Body of pancreas (tissue), 4 donors: ENCODE measurements at regions not wholly inside any gene's neighbourhood (a gene's known extent, or its start where the extent isn't known, plus 50 kb on each side); places are given as distances from the start of the nearest gene placed in this dataset.

ENCODE experiments used
- ATAC-seq: fragments of 150-250 bp; one replicate; pipeline ENCODE4 v1.9.1; 2016
- DNase-seq, 4 donors: peaks; one replicate each; pipeline ENCODE4 v3.0.0-alpha.2; 2019
- H3K27ac ChIP-seq, 4 donors: fragments of 200-600 bp; sonication (generic); 1 replicate in 3 of 4; 2 replicates in 1 of 4; pipeline versions ENCODE4 v1.5.1 to v1.6.1; 2016 to 2019; ENCODE audit warnings: mild to moderate bottlenecking in 1 of 4, mixed read lengths in 1 of 4, moderate library complexity in 1 of 4
- H3K27me3 ChIP-seq, 2 donors: fragments of 200-600 bp; sonication (generic); one replicate each; pipeline ENCODE4 v1.6.0; 2016; ENCODE audit warnings: mild to moderate bottlenecking in 1 of 2
- H3K36me3 ChIP-seq, 2 donors: fragments of 200-600 bp; sonication (generic); replicated peaks in 1 of 2; 2 replicates each; pipeline ENCODE4 v1.5.1; 2016; ENCODE audit warnings: low read depth in 2 of 2; ENCODE audit not compliant: insufficient read depth in 1 of 2
- H3K4me1 ChIP-seq: fragments of 200-600 bp; sonication (generic); one replicate; pipeline ENCODE4 v1.6.0; 2016
- H3K4me3 ChIP-seq, 2 donors: fragments of 200-600 bp; sonication (generic); 1 replicate in 1 of 2; 2 replicates in 1 of 2; pipeline ENCODE4 v1.5.1; 2016 to 2019
- H3K9me3 ChIP-seq, 3 donors: fragments of 200-600 bp; sonication (generic); 1 replicate in 2 of 3; 2 replicates in 1 of 3; pipeline ENCODE4 v1.5.1; 2016
- POLR2A ChIP-seq, 3 donors: fragments of 450-650 bp; IDR thresholded peaks; one replicate each; pipeline ENCODE4 v1.6.1; 2016; ENCODE audit warnings: antibody characterized with exemption in 3 of 3, mild to moderate bottlenecking in 2 of 3
- WGBS, 2 donors: methylation state at CpG; one replicate each; pipeline ENCODE4 v1.1.5; 2017; 5-methylcytosine and 5-hydroxymethylcytosine counted together
- intact Hi-C: fragments of 100-400 bp; cut with DNase I; formaldehyde crosslinking; loops from one replicate; pipeline ENCODE4 v1.15.1; 2023
- TF ChIP-seq, protein P1 (sequence below), 7 experiments: fragments of 450-650 bp in 4 of 7; fragments of 200-600 bp in 3 of 7; sonication (generic) in 3 of 7; IDR thresholded peaks; one replicate each; pipeline ENCODE4 v1.5.1; 2016 to 2019; ENCODE audit warnings: antibody characterized with exemption in 7 of 7

DNA sequence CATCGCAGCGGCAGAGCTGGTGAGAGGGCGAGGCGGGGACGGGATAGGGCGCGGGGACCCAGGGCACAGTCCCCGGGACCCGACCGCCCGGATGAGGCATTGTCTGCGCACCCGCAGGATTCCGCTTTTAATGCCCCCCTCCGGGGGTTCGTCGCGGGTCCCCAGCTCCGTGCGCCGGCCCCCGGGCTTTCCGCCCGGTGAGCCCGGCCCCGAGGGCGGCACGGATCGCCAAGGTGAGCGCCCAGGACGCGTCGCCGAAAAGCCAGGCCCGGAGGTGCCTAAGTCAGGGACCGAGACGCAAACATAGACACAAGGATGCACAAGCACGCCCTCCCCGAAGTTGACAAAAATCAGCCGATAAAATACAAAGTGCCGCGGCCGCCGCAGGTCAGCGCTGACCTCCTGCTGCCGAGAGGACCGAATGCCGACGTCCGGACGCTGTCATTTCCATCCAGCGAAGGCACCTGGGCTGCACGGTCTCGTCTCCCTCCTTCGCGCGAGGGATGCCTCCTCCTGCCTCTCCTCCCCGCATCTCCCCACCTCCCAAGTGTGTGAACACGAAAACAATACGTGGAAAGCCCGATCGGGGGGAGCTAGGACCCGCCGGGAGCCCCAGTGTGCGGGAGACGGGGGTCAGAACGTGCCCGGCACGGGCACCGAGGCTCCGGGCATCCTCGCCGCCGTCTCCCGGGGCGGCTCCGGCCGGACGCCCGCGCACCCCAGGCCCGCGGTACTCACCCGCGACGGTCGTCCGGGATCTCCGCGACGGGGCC lies 101.1 kb upstream of the SOD1 start:
- WGBS, 2 donors = 0% methylated on average over 2 to 69 of the region's 91 CpGs
- intact Hi-C loops = no loop called here
- Histone ChIP-seq H3K36me3 (no peaks in the 10 kb centered on the region), H3K4me1 (peaks cover 24% of the 10 kb centered on the region), H3K4me3 (peak overlapping the region in 1 of 2 donors; percentile 15), H3K27me3 (peaks cover 0 to 8% of the 10 kb centered on the region in 2 donors), H3K27ac (no peak overlapping the region), H3K9me3 (no peaks in the 10 kb centered on the region)
- DNase-seq (peak in 2 of 4 donors; percentile 13 to 17), ATAC-seq (no peak)
- no peak for TF ChIP-seq POLR2A (IDR thresholded peaks at IDR 0.05)
- TF ChIP-seq, protein P1, sequence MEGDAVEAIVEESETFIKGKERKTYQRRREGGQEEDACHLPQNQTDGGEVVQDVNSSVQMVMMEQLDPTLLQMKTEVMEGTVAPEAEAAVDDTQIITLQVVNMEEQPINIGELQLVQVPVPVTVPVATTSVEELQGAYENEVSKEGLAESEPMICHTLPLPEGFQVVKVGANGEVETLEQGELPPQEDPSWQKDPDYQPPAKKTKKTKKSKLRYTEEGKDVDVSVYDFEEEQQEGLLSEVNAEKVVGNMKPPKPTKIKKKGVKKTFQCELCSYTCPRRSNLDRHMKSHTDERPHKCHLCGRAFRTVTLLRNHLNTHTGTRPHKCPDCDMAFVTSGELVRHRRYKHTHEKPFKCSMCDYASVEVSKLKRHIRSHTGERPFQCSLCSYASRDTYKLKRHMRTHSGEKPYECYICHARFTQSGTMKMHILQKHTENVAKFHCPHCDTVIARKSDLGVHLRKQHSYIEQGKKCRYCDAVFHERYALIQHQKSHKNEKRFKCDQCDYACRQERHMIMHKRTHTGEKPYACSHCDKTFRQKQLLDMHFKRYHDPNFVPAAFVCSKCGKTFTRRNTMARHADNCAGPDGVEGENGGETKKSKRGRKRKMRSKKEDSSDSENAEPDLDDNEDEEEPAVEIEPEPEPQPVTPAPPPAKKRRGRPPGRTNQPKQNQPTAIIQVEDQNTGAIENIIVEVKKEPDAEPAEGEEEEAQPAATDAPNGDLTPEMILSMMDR (IDR thresholded peaks at IDR 0.05) = no peak

DNA sequence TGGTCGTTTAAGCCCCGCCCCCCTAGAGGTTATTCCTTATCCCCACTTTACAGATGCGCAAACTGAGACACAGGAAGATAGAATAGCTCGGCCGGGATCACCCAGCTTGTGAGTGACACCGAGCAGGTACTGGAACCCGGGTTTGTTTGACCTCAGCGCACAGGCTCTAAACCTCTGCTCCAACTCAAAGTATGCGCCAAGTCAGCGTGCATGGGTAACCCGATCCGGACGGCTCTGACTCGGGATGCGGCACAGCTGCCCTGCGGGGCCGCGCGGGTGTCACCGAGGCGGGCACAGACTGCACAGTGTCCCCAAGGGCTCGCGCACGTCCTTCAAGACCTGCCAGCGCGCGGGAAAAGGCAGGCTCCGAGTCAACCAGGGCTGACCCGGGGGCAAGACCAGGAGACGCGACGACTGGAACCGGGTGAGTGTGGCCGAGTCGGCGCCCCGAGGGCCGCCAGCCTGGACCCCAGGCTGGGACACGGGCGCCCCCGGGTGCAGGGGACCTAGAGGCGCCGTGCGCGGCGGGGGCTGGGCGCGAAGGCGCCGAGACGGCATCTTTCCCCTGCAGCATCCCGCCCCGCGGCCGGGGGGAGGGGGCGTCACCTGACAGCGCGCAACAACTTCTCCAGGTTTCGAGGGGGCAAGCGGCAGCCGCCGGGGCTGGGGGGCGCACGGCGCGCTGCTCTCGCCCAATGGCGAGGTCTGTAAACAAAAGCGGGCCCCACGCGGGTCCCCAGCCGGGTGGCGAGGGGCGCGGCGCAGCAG lies 101.9 kb upstream of the SOD1 start:
- intact Hi-C loops = no loop called here
- Histone ChIP-seq H3K4me3 (no peak overlapping the region), H3K27me3 (peaks cover 0 to 8% of the 10 kb centered on the region in 2 donors), H3K4me1 (peaks cover 24% of the 10 kb centered on the region), H3K36me3 (no peaks in the 10 kb centered on the region), H3K9me3 (no peaks in the 10 kb centered on the region), H3K27ac (no peak overlapping the region)
- ATAC-seq (no peak), DNase-seq (no peak)
- 2 to 21% methylated on average over 3 to 75 of the region's 76 CpGs for WGBS, 2 donors
- TF ChIP-seq POLR2A (IDR thresholded peaks at IDR 0.05) = no peak
- TF ChIP-seq, protein P1 (IDR thresholded peaks at IDR 0.05) = no peak

DNA sequence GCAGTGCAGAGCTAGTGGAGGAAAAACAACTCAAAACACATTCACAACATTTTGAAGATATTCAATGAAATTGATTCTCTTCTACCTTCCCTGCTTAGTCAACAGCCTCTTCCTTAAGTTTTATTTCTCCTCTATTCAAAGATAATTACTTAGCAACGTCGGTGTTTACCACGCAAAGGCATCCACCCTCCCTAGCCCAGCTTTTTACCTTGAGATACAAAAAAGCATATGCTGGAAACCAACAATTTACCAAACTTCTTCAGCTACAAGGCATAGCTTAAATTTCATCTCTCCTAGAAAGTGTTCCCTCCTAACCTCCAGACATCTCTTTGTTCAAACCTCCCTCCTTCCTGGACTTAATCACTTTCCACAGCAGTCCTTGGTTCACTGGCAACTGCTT lies 102.8 kb upstream of the SOD1 start:
- Histone ChIP-seq H3K4me1 (peaks cover 24% of the 10 kb centered on the region), H3K27ac (no peak overlapping the region), H3K36me3 (no peaks in the 10 kb centered on the region), H3K4me3 (no peak overlapping the region), H3K9me3 (no peaks in the 10 kb centered on the region), H3K27me3 (peaks cover 0 to 8% of the 10 kb centered on the region in 2 donors)
- TF ChIP-seq, protein P1 (IDR thresholded peaks at IDR 0.05) = no peak
- no peak for TF ChIP-seq POLR2A (IDR thresholded peaks at IDR 0.05)
- intact Hi-C loops = no loop called here
- DNase-seq = no peak
- 63 to 73% methylated on average over 3 of the region's 3 CpGs for WGBS, 2 donors
- ATAC-seq = no peak

DNA sequence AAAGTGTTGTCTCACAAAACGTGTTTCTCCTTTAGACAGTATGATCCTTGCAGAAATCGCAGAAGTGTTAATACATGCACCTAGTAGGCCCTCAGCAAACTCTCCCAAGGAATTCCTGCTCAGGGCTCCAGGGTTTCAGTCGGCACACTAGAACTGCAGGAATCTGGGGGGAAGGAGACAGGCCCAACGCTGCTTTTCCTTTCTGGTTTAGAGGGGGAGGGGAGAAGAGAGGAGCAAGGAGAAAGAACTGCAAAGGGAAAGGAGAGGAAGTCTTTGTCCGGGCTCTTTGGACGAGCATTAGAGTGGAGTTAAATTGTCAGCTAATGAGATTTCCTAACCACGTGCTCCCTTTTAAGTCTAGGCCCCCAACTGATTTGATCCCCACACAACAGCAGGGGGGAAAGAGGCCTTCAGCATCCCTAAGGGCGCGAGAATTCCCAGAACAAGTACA lies 103.7 kb upstream of the SOD1 start:
- Histone ChIP-seq H3K27ac (no peak overlapping the region), H3K27me3 (peaks cover 0 to 8% of the 10 kb centered on the region in 2 donors), H3K36me3 (no peaks in the 10 kb centered on the region), H3K9me3 (no peaks in the 10 kb centered on the region), H3K4me3 (no peak overlapping the region), H3K4me1 (peaks cover 24% of the 10 kb centered on the region)
- WGBS, 2 donors = 58 to 61% methylated on average over 9 of the region's 9 CpGs
- TF ChIP-seq, protein P1 (IDR thresholded peaks at IDR 0.05) = no peak
- no peak for TF ChIP-seq POLR2A (IDR thresholded peaks at IDR 0.05)
- ATAC-seq (no peak), DNase-seq (no peak)
- intact Hi-C loops = no loop called here
